ENCODE measurements at regions not wholly inside any gene's neighbourhood (a gene's known extent, or its start where the extent isn't known, plus 50 kb on each side); places are given as distances from the start of the nearest gene placed in this dataset.

- DNase-seq (ENCODE audit: low read depth) = no peak
Observed at GRCh38 chr13:22505489-22505888, 675.3 kb upstream of the SGCG start.

DNA sequence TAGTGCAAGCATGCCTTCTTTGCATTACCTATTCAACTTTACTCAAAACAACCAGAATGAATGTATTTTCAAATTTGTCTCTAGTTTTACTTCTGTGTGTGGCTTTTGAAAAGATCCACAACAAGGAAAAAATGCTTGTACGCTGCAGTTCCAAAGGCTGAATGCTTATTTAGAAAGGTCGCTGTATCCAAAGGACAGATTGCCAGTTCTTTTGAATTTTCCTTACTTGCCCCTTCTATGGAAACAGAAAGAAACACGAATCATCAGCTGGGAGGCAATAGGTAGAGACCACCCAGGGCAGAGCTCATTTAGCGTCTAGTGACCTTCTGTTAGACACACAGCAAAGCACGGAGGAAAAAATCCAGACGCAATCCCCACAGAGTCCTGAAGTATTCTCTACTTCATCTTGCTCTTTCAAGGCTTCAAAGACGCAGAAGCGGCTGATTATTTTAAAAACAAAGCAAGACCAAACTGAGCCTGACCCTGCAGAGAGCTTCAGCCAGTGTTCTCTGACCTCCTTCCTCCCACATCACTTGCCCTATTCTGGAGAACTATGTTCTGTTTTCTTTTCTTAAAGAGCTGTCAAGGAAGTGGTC lies 674.6 kb upstream of the SGCG start:
- no peak for DNase-seq (ENCODE audit: low read depth)

DNA sequence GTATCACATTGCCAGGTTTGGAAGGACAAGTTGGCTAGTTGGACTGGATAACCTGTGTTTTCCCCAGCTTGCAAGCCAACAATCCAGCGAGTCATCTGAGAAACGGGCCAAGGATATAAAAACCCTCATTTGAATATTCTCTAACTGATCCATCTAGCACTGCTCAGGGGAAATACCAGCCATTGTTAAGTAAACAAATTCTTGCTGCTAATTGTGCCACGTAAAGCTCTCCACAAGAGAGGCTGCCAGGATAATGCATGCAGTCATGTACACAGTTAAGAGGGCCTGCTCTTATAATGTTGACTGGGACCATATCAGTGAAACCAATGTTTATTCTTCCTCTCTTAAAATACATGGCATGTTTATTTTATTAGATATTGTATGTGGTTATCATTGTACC lies 663.2 kb upstream of the SGCG start:
- no peak for DNase-seq (ENCODE audit: low read depth)

- no peak for DNase-seq (ENCODE audit: low read depth)
Observed at GRCh38 chr13:22536851-22537250, 643.9 kb upstream of the SGCG start.

GRCh38 chr13:22538400-22538799 lies 642.4 kb upstream of the SGCG start:
- no peak for DNase-seq (ENCODE audit: low read depth)

- DNase-seq (ENCODE audit: low read depth) = no peak
Observed at GRCh38 chr13:22549126-22549525, 631.7 kb upstream of the SGCG start.

DNA sequence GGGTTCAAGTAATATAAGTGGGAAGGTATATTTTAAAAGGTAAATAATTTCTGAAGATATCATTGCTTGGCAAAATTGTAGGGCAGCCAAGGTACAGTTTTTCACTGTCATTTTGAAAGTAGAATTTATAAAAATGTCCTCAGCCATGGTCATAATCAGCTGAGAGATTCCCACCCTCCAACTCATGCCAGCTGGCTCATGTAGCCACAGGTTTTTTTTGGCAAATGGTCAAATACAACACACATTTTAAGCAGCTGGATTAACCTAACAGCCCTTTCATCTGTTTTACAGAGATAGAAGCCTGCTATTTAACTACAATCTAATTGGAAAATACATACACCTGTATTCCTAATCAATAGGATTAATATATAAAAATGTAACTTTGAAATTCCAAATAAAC lies 619.2 kb upstream of the SGCG start:
- DNase-seq (ENCODE audit: low read depth) = no peak

DNA sequence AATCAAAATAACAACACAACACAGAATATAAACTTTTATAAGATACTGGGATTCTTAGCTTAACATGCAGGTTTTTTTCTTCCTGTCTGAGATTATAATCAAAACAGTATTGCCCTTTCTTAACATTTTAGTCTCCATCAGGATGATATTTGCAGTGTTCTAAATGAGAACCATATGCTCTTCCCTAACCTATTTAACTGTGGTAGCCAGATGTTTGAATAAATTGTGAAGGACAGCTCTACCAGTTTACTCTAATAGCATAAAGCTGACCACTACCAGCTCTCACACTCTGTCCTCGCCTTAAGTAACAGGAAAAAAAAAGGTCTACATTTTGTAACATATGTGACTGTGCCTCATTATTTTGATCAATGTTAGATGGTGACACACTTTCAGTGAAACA lies 618.7 kb upstream of the SGCG start:
- no peak for DNase-seq (ENCODE audit: low read depth)

DNA sequence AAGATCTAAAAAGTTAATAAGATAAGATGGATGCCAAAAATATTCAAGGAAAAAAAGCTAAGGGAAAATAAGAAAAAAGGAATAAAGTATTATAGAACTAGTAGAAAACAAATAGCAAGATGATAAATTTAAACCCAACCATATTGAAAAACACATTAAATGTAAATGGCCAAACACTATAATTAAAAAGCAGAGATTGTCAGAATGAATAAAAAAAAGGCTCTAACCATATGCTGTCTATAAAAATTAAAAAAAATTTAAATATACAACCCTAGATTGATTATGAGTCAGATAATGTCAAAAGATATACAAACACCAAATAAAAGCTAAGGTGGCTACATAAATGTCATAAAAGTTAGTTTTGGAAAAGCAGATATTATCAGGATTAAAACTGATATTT lies 617.5 kb upstream of the SGCG start:
- no peak for DNase-seq (ENCODE audit: low read depth)

DNA sequence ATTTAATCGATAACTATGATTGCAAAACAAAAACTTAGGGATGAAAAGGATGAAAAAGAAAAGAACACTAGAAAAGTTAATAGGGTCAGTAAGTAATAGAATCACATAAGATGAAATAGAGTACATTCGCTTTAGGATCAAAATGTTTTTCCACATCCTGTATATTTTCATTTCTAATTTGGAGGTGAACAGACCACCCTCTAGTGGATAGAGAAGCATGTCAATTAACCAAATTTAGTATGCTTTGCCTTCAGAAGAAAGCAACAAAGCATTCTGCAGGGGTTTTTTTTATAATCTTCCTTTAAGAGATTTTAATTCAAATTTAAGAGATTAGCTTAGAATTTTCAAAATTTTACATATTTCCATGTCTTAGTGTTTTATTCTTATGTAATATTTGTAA lies 611.0 kb upstream of the SGCG start:
- no peak for DNase-seq (ENCODE audit: low read depth)

DNA sequence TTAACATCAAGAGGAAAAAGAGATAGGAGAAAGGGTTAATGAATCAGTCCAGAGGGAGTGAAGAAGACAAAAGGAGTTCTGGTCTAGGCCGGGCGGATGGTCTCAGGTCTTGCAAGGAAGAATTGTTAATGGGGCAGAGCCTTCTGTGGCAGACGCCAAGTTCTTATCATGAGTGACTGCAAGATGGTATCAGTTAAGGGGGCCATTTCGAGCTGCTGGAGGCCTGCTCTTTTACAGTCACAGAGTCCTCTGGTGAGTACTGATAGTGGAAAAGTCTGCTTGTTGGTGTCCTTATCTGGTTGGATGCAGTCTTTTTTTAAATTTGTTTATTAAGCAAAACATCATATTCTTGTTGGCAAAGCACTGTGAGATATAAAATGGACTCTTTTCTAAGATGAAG lies 590.9 kb upstream of the SGCG start:
- DNase-seq (ENCODE audit: low read depth) = no peak

GRCh38 chr13:22592515-22592914 lies 588.3 kb upstream of the SGCG start:
- no peak for DNase-seq (ENCODE audit: low read depth)

DNA sequence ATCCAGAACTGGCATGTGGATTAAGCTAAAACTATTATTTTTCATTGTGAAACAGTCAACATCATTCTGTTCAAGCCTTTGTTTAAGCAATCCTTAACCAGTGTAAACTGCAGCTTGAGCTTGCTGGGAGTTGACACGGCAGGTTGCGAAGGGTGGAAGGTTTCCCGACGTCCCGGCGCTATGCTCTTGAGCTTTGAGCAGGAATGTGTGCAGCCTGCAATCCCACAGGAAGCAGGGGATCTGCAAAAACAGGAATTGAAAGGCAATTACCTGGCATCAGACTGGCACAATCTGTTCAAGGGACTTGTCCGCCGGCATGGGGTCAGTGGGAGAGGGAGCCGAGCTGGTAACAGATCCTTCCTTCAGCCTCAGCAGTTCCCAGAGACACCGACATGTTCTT lies 586.7 kb upstream of the SGCG start:
- DNase-seq (ENCODE audit: low read depth) = no peak

GRCh38 chr13:22596171-22596863 lies 584.5 kb upstream of the SGCG start:
- no peak for DNase-seq (ENCODE audit: low read depth)

- DNase-seq (ENCODE audit: low read depth) = no peak
Observed at GRCh38 chr13:22599156-22599555, 581.6 kb upstream of the SGCG start.

GRCh38 chr13:22618002-22618401 lies 562.8 kb upstream of the SGCG start:
- DNase-seq (ENCODE audit: low read depth) = no peak

GRCh38 chr13:22625691-22626090 lies 555.1 kb upstream of the SGCG start:
- no peak for DNase-seq (ENCODE audit: low read depth)

DNA sequence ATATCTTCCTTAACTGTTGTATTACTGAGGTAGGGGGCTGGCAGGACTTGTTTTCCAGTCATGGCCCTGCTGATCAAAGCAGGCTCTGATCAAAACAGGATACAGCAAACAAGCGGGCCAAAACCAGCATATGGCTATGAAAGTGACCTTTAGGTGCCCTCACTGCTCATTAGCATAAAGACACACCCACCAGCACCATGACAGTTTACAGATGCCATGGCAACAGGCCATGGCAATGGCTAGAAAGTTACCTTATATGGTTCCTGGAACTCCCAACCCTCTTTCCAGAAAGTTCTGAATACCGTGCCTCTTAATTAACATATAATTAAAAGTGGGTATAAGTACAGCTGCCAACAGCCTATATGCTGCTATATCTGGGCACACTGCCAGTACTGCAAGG lies 551.4 kb upstream of the SGCG start:
- no peak for DNase-seq (ENCODE audit: low read depth)

DNA sequence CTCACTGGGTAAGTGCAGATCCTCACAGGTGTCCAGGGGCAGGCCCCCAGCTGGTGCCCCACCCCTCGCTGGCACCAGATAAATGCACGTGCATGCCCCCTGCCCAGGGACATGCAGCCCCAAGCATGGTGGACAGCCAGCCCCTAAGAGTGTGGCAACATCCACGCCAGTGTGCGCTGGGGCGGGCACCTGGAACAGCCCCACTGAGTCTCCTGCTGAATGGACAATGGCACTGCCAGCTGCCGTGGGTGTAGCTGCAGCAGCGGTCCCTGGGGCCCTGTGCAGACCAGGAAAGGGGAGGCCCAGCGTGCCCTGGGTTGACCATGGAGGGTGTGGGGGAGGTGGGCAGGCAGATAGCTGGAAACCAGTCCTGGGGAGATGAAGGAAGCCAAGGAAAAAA lies 538.7 kb upstream of the SGCG start:
- DNase-seq (ENCODE audit: low read depth) = no peak

GRCh38 chr13:22644941-22645340 lies 535.8 kb upstream of the SGCG start:
- DNase-seq (ENCODE audit: low read depth) = no peak

DNA sequence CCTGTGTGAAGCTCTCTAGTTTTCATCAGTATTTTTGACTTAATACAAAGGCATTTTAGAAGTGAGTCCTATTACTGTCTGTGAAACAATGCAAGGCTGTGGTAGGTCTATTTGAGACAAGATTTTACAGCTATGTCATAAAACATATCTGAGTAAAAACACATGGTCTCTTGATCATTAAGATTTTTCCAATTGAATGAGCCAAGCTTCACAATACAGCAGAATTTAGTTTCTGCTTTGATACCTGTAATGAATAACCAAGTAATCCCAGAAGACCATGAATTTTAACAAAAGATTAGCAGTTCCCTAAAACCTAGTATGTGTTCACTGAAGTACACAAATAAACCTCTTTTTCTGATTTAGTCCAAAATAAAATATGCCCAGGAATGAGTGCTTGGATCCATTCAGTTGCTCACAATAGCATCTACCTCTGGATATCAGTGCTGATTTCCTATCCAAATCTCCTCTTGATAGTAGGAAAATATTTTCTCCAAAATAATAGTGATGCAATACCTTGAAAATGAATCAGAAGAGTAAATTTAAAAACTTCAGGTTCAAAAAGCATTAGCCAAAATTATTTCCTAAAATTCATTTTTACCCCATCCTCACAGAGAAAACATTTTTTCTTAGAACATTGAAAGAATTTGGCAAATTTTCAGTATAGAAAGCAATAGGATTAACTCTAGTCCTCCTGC lies 533.5 kb upstream of the SGCG start:
- no peak for DNase-seq (ENCODE audit: low read depth)

GRCh38 chr13:22648320-22648801 lies 532.4 kb upstream of the SGCG start:
- no peak for DNase-seq (ENCODE audit: low read depth)

DNA sequence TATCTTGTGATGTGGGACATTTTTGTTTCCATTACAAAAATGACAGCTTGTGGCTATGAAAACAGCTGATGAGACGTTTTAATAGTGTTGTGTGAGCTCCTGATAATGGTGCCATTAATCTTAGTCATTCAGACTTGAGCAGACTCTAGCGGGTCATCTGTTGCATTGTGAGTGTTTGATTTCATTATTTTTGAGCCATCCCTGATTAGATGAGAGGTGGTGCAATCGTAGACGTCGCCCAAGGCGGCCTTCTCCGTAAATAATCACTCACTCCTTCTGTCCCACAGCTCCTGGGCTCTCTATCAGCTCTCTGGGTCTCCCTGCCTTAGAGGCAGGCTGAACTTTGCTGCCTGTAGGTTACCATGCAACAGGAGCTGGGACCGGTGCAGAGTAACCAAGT lies 528.0 kb upstream of the SGCG start:
- no peak for DNase-seq (ENCODE audit: low read depth)

DNA sequence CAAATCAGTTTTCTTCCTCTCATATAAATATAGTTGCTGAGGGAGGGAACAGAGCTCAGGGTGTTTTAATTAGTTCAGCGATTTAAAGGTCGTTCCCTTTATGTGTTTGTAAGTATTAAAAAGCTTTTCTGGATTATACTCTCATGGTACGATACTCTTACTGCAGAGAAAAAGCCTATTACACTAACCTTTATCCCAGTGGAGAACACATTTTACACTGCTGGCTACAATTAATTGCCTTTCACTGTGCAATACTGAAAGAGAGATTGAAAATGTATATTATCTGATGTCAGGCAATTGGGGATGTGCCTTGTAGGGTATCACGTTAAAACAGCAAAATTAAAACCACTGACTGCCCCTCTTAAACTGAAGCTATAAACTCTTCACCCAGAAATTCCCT lies 526.9 kb upstream of the SGCG start:
- DNase-seq (ENCODE audit: low read depth) = no peak

Measured in GM04504 (cell line).